WTC11 (cell line): ENCODE measurements at regions not wholly inside any gene's neighbourhood (a gene's known extent, or its start where the extent isn't known, plus 50 kb on each side); places are given as distances from the start of the nearest gene placed in this dataset.

ENCODE experiments used
- ATAC-seq: fragments of 200-7000 bp; cut with Tn5 transposase; 2 replicates; pipeline ENCODE4 v1.10.0; 2021; ENCODE audit warnings: mild to moderate bottlenecking, moderate library complexity
- CTCF ChIA-PET: fragments of 300-600 bp; sonication (Branson Sonifier 250); formaldehyde crosslinking; loops from one replicate; lab custom pipeline; 2021; ENCODE audit warnings: antibody characterized with exemption; lab: Charles Lee
- POLR2A ChIA-PET: fragments of 350-600 bp; sonication (Branson Sonifier 250); formaldehyde crosslinking; loops from one replicate; lab custom pipeline; 2021; ENCODE audit warnings: antibody characterized with exemption; lab: Charles Lee
- DNase-seq: peaks from one replicate; pipeline ENCODE4 v3.0.0; 2021; ENCODE audit warnings: low spot score
- H3K27ac Mint-ChIP-seq: 2 replicates; pipeline ENCODE4 v1.8.0; 2021; ENCODE audit warnings: mixed read lengths
- H3K27me3 Mint-ChIP-seq: 2 replicates; pipeline ENCODE4 v1.8.0; 2021; ENCODE audit warnings: low read depth, mild to moderate bottlenecking, moderate library complexity, mixed read lengths
- H3K36me3 Mint-ChIP-seq: 2 replicates; pipeline ENCODE4 v1.8.0; 2021; ENCODE audit warnings: mixed read lengths
- H3K4me1 Mint-ChIP-seq: 2 replicates; pipeline ENCODE4 v1.8.0; 2022; ENCODE audit warnings: mixed read lengths
- H3K4me3 Mint-ChIP-seq: 2 replicates; pipeline ENCODE4 v1.8.0; 2021; ENCODE audit warnings: mild to moderate bottlenecking, moderate library complexity, mixed read lengths
- H3K9me3 Mint-ChIP-seq: 2 replicates; pipeline ENCODE4 v1.8.0; 2021; ENCODE audit warnings: mixed read lengths
- CREB1 ChIP-seq: sonication (generic); formaldehyde crosslinking; IDR thresholded peaks from 2 replicates; pipeline ENCODE4 v1.8.0; 2023; ENCODE audit warnings: mild to moderate bottlenecking, missing genetic modification reagents
- CREM ChIP-seq: sonication (generic); formaldehyde crosslinking; IDR thresholded peaks from 2 replicates; pipeline ENCODE4 v1.8.1; 2022; ENCODE audit warnings: mild to moderate bottlenecking, missing genetic modification reagents, moderate library complexity
- ELF4 ChIP-seq: sonication (generic); formaldehyde crosslinking; IDR thresholded peaks from 2 replicates; pipeline ENCODE4 v1.8.1; 2022; ENCODE audit warnings: low read depth, mild to moderate bottlenecking, moderate library complexity, missing genetic modification reagents
- FOXK1 ChIP-seq: sonication (generic); formaldehyde crosslinking; IDR thresholded peaks from 2 replicates; pipeline ENCODE4 v1.8.0; 2022; ENCODE audit warnings: mild to moderate bottlenecking, moderate library complexity, missing genetic modification reagents
- GTF2I ChIP-seq: fragments of 250-450 bp; sonication (Bioruptor Pico); conservative IDR thresholded peaks from 2 replicates; pipeline ENCODE4 v1.4.0; 2021; ENCODE audit warnings: mild to moderate bottlenecking
- HMGA2 ChIP-seq: fragments of 250-450 bp; sonication (Bioruptor Pico); IDR thresholded peaks from 2 replicates; pipeline ENCODE4 v1.4.0; 2021; ENCODE audit warnings: mild to moderate bottlenecking, moderate library complexity
- MXD4 ChIP-seq: fragments of 250-450 bp; sonication (Bioruptor Pico); IDR thresholded peaks from 2 replicates; pipeline ENCODE4 v1.8.0; 2021; ENCODE audit warnings: mild to moderate bottlenecking, moderate library complexity, borderline replicate concordance
- NR1H2 ChIP-seq: sonication (generic); formaldehyde crosslinking; IDR thresholded peaks from 2 replicates; pipeline ENCODE4 v1.9.0; 2021; ENCODE audit warnings: mild to moderate bottlenecking, moderate library complexity, missing genetic modification reagents
- RORB ChIP-seq: fragments of 250-450 bp; sonication (Bioruptor Pico); IDR thresholded peaks from 2 replicates; pipeline ENCODE4 v1.9.0; 2021; ENCODE audit warnings: mild to moderate bottlenecking
- ZNF138 ChIP-seq: sonication (generic); formaldehyde crosslinking; conservative IDR thresholded peaks from 2 replicates; pipeline ENCODE4 v1.8.1; 2022; ENCODE audit warnings: mild to moderate bottlenecking, moderate library complexity, missing genetic modification reagents
- ZNF263 ChIP-seq: sonication (generic); formaldehyde crosslinking; IDR thresholded peaks from 2 replicates; pipeline ENCODE4 v1.8.1; 2022; ENCODE audit warnings: low read depth, mild to moderate bottlenecking, moderate library complexity, missing genetic modification reagents
- ZNF317 ChIP-seq: sonication (generic); formaldehyde crosslinking; IDR thresholded peaks from 2 replicates; pipeline ENCODE4 v1.8.1; 2023; ENCODE audit warnings: low read depth, mild to moderate bottlenecking, moderate library complexity, missing genetic modification reagents, borderline replicate concordance
- TF ChIP-seq, protein P1 (sequence below): sonication (generic); formaldehyde crosslinking; IDR thresholded peaks from 2 replicates; pipeline ENCODE4 v1.8.1; 2023; ENCODE audit warnings: mild to moderate bottlenecking, missing genetic modification reagents, moderate library complexity
- TF ChIP-seq, protein P2 (sequence below): sonication (generic); formaldehyde crosslinking; IDR thresholded peaks from 2 replicates; pipeline ENCODE4 v1.8.0; 2022; ENCODE audit warnings: mild to moderate bottlenecking, missing genetic modification reagents
- TF ChIP-seq, protein P3 (sequence below): sonication (generic); formaldehyde crosslinking; IDR thresholded peaks from 2 replicates; pipeline ENCODE4 v1.8.0; 2023; ENCODE audit warnings: mild to moderate bottlenecking, missing genetic modification reagents
- TF ChIP-seq, protein P4 (sequence below): sonication (generic); formaldehyde crosslinking; IDR thresholded peaks from 2 replicates; pipeline ENCODE4 v1.8.0; 2022; ENCODE audit warnings: mild to moderate bottlenecking, missing genetic modification reagents
- TF ChIP-seq, protein P5 (sequence below): sonication (generic); formaldehyde crosslinking; conservative IDR thresholded peaks from 2 replicates; pipeline ENCODE4 v1.8.1; 2022; ENCODE audit warnings: mild to moderate bottlenecking, missing genetic modification reagents
- TF ChIP-seq, protein P6 (sequence below): sonication (generic); formaldehyde crosslinking; IDR thresholded peaks from 2 replicates; pipeline ENCODE4 v1.8.1; 2022; ENCODE audit warnings: mild to moderate bottlenecking, missing genetic modification reagents, moderate library complexity, borderline replicate concordance

DNA sequence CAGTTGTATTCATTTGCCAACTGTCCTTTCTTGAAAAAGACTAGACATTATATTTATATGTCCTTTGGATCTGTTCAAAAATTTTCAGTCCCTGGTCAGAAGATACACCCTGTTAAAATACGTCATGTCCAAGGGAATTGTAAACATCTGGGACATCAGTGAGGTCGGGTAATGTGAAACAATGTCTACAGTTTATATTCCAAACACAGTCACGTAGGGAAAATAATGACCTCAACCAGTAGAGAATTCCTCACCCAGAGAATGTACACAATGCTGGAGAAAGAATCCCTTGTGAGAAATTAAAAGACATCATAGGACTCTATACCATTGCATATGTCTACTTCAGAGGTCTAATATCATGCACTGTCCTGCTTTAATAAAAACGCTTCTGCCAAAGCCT lies 888.0 kb upstream of the CHAC2 start (continued):
- TF ChIP-seq, protein P1, sequence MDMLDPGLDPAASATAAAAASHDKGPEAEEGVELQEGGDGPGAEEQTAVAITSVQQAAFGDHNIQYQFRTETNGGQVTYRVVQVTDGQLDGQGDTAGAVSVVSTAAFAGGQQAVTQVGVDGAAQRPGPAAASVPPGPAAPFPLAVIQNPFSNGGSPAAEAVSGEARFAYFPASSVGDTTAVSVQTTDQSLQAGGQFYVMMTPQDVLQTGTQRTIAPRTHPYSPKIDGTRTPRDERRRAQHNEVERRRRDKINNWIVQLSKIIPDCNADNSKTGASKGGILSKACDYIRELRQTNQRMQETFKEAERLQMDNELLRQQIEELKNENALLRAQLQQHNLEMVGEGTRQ (CRISPR knock-in tag) = no peak
- TF ChIP-seq CREM = no peak
- TF ChIP-seq, protein P2, sequence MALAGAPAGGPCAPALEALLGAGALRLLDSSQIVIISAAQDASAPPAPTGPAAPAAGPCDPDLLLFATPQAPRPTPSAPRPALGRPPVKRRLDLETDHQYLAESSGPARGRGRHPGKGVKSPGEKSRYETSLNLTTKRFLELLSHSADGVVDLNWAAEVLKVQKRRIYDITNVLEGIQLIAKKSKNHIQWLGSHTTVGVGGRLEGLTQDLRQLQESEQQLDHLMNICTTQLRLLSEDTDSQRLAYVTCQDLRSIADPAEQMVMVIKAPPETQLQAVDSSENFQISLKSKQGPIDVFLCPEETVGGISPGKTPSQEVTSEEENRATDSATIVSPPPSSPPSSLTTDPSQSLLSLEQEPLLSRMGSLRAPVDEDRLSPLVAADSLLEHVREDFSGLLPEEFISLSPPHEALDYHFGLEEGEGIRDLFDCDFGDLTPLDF = no peak
- no peak for TF ChIP-seq HMGA2
- TF ChIP-seq, all 79 proteins: peak for 0

DNA sequence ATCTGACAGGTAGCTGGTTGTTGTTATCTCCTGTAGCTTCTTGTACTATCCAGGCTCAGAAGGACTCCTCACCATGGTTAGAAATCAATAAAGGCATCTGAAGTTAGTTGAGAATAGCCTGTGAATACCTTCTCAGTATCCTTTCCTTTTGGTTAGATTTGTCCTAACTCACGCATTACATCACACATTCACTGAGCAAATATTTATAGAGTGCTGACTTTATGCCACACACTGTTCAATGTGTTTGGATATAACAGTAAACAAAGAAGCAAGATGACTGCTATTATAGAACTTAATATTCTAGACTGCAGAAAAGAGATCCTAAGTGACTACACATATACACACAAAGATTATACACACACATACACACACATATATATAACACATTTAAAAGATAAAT lies 889.9 kb upstream of the CHAC2 start:
- H3K4me1 Mint-ChIP-seq = no peaks in the 10 kb centered on the region
- ATAC-seq (no peak), DNase-seq (no peak)
- no peaks in the 10 kb centered on the region for H3K9me3 Mint-ChIP-seq
- H3K27me3 Mint-ChIP-seq = no peaks in the 10 kb centered on the region
- ChIA-PET POLR2A (no interaction called here), CTCF (no interaction called here)
- TF ChIP-seq GTF2I (no peak), MXD4 (no peak), ZNF317 (no peak), FOXK1 (no peak), CREB1 (CRISPR knock-in tag) (no peak), RORB (no peak), NR1H2 (CRISPR knock-in tag) (no peak), ELF4 (CRISPR knock-in tag) (no peak), HMGA2 (no peak), ZNF263 (CRISPR knock-in tag) (no peak), ZNF138 (CRISPR knock-in tag) (no peak)
- TF ChIP-seq, protein P3, sequence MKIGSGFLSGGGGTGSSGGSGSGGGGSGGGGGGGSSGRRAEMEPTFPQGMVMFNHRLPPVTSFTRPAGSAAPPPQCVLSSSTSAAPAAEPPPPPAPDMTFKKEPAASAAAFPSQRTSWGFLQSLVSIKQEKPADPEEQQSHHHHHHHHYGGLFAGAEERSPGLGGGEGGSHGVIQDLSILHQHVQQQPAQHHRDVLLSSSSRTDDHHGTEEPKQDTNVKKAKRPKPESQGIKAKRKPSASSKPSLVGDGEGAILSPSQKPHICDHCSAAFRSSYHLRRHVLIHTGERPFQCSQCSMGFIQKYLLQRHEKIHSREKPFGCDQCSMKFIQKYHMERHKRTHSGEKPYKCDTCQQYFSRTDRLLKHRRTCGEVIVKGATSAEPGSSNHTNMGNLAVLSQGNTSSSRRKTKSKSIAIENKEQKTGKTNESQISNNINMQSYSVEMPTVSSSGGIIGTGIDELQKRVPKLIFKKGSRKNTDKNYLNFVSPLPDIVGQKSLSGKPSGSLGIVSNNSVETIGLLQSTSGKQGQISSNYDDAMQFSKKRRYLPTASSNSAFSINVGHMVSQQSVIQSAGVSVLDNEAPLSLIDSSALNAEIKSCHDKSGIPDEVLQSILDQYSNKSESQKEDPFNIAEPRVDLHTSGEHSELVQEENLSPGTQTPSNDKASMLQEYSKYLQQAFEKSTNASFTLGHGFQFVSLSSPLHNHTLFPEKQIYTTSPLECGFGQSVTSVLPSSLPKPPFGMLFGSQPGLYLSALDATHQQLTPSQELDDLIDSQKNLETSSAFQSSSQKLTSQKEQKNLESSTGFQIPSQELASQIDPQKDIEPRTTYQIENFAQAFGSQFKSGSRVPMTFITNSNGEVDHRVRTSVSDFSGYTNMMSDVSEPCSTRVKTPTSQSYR = no peak
- TF ChIP-seq, protein P4, sequence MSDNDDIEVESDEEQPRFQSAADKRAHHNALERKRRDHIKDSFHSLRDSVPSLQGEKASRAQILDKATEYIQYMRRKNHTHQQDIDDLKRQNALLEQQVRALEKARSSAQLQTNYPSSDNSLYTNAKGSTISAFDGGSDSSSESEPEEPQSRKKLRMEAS (CRISPR knock-in tag) = no peak
- TF ChIP-seq, protein P1 (CRISPR knock-in tag) = no peak
- TF ChIP-seq, protein P5, sequence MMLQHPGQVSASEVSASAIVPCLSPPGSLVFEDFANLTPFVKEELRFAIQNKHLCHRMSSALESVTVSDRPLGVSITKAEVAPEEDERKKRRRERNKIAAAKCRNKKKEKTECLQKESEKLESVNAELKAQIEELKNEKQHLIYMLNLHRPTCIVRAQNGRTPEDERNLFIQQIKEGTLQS (CRISPR knock-in tag) = no peak
- TF ChIP-seq, protein P6, sequence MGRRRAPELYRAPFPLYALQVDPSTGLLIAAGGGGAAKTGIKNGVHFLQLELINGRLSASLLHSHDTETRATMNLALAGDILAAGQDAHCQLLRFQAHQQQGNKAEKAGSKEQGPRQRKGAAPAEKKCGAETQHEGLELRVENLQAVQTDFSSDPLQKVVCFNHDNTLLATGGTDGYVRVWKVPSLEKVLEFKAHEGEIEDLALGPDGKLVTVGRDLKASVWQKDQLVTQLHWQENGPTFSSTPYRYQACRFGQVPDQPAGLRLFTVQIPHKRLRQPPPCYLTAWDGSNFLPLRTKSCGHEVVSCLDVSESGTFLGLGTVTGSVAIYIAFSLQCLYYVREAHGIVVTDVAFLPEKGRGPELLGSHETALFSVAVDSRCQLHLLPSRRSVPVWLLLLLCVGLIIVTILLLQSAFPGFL (CRISPR knock-in tag) = no peak
- H3K36me3 Mint-ChIP-seq = no peaks in the 10 kb centered on the region
- H3K4me3 Mint-ChIP-seq = no peak overlapping the region
- H3K27ac Mint-ChIP-seq = no peak overlapping the region
